ENCODE measurements at regions not wholly inside any gene's neighbourhood (a gene's known extent, or its start where the extent isn't known, plus 50 kb on each side); places are given as distances from the start of the nearest gene placed in this dataset.

- Histone ChIP-seq H3K9ac (ENCODE audit: low read length) (no peak overlapping the region), H4K20me1 (ENCODE audit: insufficient read depth) (no peaks in the 10 kb centered on the region), H3K9me2 (ENCODE audit: insufficient read depth, low read length) (no peaks in the 10 kb centered on the region), H2AFZ (ENCODE audit: low read depth, low read length) (no peak overlapping the region), H3K4me2 (ENCODE audit: low read length) (no peak overlapping the region), H3F3A (ENCODE audit: insufficient read depth, low read length, poor library complexity, severe bottlenecking) (no peaks in the 10 kb centered on the region), H3K27me3 (ENCODE audit: insufficient read depth, low read depth, low read length) (no peaks in the 10 kb centered on the region), H3K36me3 (ENCODE audit: insufficient read depth, low read length) (no peaks in the 10 kb centered on the region), H3K79me2 (replicated peaks; ENCODE audit: insufficient read depth, low read length) (no peaks in the 10 kb centered on the region), H3K4me3 (ENCODE audit: low read length) (no peak overlapping the region), H3K9me3 (ENCODE audit: low read length) (no peaks in the 10 kb centered on the region), H3K27ac (ENCODE audit: low read length) (no peak overlapping the region)
- TF ChIP-seq MXI1 (conservative IDR thresholded peaks at IDR 0.05; ENCODE audit: poor library complexity, severe bottlenecking) (no peak), RAD21 (conservative IDR thresholded peaks at IDR 0.05) (no peak), EP300 (conservative IDR thresholded peaks at IDR 0.05; ENCODE audit: poor library complexity, severe bottlenecking) (no peak), CTCF (IDR thresholded peaks at IDR 0.05; ENCODE audit: poor library complexity, severe bottlenecking) (no peak), TAF1 (IDR thresholded peaks at IDR 0.05; ENCODE audit: low read depth) (no peak), POLR2AphosphoS5 (IDR thresholded peaks at IDR 0.05) (no peak), EZH2 (IDR thresholded peaks at IDR 0.05; ENCODE audit: borderline replicate concordance, insufficient read depth, low read length, poor library complexity, severe bottlenecking) (no peak), SMC3 (conservative IDR thresholded peaks at IDR 0.05; ENCODE audit: poor library complexity) (no peak)
- TF ChIP-seq, protein P1, sequence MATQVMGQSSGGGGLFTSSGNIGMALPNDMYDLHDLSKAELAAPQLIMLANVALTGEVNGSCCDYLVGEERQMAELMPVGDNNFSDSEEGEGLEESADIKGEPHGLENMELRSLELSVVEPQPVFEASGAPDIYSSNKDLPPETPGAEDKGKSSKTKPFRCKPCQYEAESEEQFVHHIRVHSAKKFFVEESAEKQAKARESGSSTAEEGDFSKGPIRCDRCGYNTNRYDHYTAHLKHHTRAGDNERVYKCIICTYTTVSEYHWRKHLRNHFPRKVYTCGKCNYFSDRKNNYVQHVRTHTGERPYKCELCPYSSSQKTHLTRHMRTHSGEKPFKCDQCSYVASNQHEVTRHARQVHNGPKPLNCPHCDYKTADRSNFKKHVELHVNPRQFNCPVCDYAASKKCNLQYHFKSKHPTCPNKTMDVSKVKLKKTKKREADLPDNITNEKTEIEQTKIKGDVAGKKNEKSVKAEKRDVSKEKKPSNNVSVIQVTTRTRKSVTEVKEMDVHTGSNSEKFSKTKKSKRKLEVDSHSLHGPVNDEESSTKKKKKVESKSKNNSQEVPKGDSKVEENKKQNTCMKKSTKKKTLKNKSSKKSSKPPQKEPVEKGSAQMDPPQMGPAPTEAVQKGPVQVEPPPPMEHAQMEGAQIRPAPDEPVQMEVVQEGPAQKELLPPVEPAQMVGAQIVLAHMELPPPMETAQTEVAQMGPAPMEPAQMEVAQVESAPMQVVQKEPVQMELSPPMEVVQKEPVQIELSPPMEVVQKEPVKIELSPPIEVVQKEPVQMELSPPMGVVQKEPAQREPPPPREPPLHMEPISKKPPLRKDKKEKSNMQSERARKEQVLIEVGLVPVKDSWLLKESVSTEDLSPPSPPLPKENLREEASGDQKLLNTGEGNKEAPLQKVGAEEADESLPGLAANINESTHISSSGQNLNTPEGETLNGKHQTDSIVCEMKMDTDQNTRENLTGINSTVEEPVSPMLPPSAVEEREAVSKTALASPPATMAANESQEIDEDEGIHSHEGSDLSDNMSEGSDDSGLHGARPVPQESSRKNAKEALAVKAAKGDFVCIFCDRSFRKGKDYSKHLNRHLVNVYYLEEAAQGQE (IDR thresholded peaks at IDR 0.05; ENCODE audit: borderline replicate concordance), result no peak
Observed at GRCh38 chr14:45359746-45360145, 106.7 kb upstream of the MIS18BP1 start.

DNA sequence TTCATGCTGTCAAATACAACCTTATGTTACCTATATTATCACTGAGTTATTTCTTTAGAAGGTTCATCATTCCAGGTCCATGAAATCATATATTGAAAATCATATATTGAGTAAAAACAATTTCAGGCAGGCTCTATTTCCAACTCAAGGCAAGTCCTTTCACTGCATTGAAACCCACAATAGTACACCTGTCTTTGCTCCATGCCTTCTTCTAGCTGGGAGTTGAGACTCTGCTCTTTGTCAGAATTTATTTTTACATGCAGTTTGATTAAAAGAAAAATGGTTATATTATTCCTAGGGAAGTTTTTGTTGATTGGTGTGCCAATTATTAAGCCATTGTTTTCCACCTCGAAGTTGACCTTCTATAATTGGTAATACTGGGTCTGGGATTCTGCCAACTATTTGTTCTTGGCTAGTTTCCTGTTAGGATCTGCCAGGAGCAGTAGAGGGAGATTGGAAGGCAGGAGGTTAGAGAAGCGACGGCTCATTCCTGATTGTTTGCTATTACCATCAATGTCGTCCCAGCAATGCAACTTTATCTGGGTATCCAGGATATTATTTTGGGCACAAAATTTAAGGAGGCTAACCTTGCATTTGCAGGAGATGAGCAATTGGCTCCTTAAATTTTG, 79.5 kb upstream of the MIS18BP1 start:
- TF ChIP-seq, protein P1 (IDR thresholded peaks at IDR 0.05; ENCODE audit: borderline replicate concordance), result no peak
- TF ChIP-seq TAF1 (IDR thresholded peaks at IDR 0.05; ENCODE audit: low read depth) (no peak), RAD21 (conservative IDR thresholded peaks at IDR 0.05) (no peak), SMC3 (conservative IDR thresholded peaks at IDR 0.05; ENCODE audit: poor library complexity) (no peak), EZH2 (IDR thresholded peaks at IDR 0.05; ENCODE audit: borderline replicate concordance, insufficient read depth, low read length, poor library complexity, severe bottlenecking) (no peak), MXI1 (conservative IDR thresholded peaks at IDR 0.05; ENCODE audit: poor library complexity, severe bottlenecking) (no peak), EP300 (conservative IDR thresholded peaks at IDR 0.05; ENCODE audit: poor library complexity, severe bottlenecking) (no peak), CTCF (IDR thresholded peaks at IDR 0.05; ENCODE audit: poor library complexity, severe bottlenecking) (no peak), POLR2AphosphoS5 (IDR thresholded peaks at IDR 0.05) (no peak)

More for the DNA sequence above, 79.5 kb upstream of the MIS18BP1 start:
- Histone ChIP-seq H3K27ac (ENCODE audit: low read length) (no peak overlapping the region), H3K9me3 (ENCODE audit: low read length) (peaks cover 4% of the 10 kb centered on the region), H2AFZ (ENCODE audit: low read depth, low read length) (no peak overlapping the region), H3K4me3 (ENCODE audit: low read length) (no peak overlapping the region), H3K27me3 (ENCODE audit: insufficient read depth, low read depth, low read length) (no peaks in the 10 kb centered on the region), H3K9ac (ENCODE audit: low read length) (no peak overlapping the region), H3K9me2 (ENCODE audit: insufficient read depth, low read length) (no peaks in the 10 kb centered on the region), H3K79me2 (replicated peaks; ENCODE audit: insufficient read depth, low read length) (no peaks in the 10 kb centered on the region), H3K36me3 (ENCODE audit: insufficient read depth, low read length) (no peaks in the 10 kb centered on the region), H3K4me2 (ENCODE audit: low read length) (no peak overlapping the region), H3F3A (ENCODE audit: insufficient read depth, low read length, poor library complexity, severe bottlenecking) (no peaks in the 10 kb centered on the region), H4K20me1 (ENCODE audit: insufficient read depth) (no peaks in the 10 kb centered on the region)

Data from neural cell (in vitro differentiated cells).